MCF 10A (cell line): ENCODE measurements at regions not wholly inside any gene's neighbourhood (a gene's known extent, or its start where the extent isn't known, plus 50 kb on each side); places are given as distances from the start of the nearest gene placed in this dataset.

ENCODE experiments used
- BruUV-seq: library from RNA; stranded (reverse); fragments of 400-500 nt; replicated peaks from 2 replicates; lab custom pipeline; 2021; lab: Mats Ljungman, UMichigan
- CTCF ChIA-PET: fragments of 300-600 bp; sonication (Branson Sonifier 250); formaldehyde crosslinking; extraction: SDS; loops from one replicate; lab custom pipeline; 2021; ENCODE audit warnings: antibody characterized with exemption, inconsistent platforms; lab: Yijun Ruan, JAX
- POLR2A ChIA-PET: fragments of 300-600, 350-650 bp; sonication (Branson Sonifier 250); formaldehyde crosslinking; extraction: SDS; loops from one replicate; lab custom pipeline; 2020; ENCODE audit warnings: antibody characterized with exemption, inconsistent platforms; lab: Yijun Ruan, JAX
- DNase-seq: peaks from one replicate; pipeline ENCODE4 v3.0.0-alpha.2; 2018; ENCODE audit not compliant: unreplicated experiment
- H3K27ac Mint-ChIP-seq: one replicate; pipeline ENCODE4 v1.8.0; 2022; ENCODE audit warnings: mild to moderate bottlenecking, low read depth, mixed read lengths; ENCODE audit not compliant: unreplicated experiment
- H3K27me3 Mint-ChIP-seq: one replicate; pipeline ENCODE4 v1.8.0; 2022; ENCODE audit warnings: mixed read lengths; ENCODE audit not compliant: insufficient read depth, unreplicated experiment
- H3K36me3 Mint-ChIP-seq: one replicate; pipeline ENCODE4 v1.8.0; 2022; ENCODE audit warnings: mild to moderate bottlenecking, moderate library complexity, mixed read lengths; ENCODE audit not compliant: insufficient read depth, unreplicated experiment
- H3K4me1 Mint-ChIP-seq: one replicate; pipeline ENCODE4 v1.8.0; 2022; ENCODE audit warnings: mixed read lengths; ENCODE audit not compliant: insufficient read depth, unreplicated experiment
- H3K4me3 Mint-ChIP-seq: one replicate; pipeline ENCODE4 v1.8.0; 2022; ENCODE audit warnings: mild to moderate bottlenecking, moderate library complexity, mixed read lengths; ENCODE audit not compliant: unreplicated experiment
- H3K9me3 Mint-ChIP-seq: one replicate; pipeline ENCODE4 v1.8.0; 2022; ENCODE audit warnings: mixed read lengths; ENCODE audit not compliant: unreplicated experiment
- intact Hi-C: fragments of 100-400 bp; cut with micrococcal nuclease; formaldehyde crosslinking; loops from 2 replicates; pipeline ENCODE4 v1.14.1; 2022
- TF ChIP-seq, protein P1 (sequence below): fragments of 200-600 bp; IDR thresholded peaks from one replicate; pipeline ENCODE4 v1.8.0; 2022; ENCODE audit warnings: antibody characterized with exemption, mild to moderate bottlenecking; ENCODE audit not compliant: unreplicated experiment

DNA sequence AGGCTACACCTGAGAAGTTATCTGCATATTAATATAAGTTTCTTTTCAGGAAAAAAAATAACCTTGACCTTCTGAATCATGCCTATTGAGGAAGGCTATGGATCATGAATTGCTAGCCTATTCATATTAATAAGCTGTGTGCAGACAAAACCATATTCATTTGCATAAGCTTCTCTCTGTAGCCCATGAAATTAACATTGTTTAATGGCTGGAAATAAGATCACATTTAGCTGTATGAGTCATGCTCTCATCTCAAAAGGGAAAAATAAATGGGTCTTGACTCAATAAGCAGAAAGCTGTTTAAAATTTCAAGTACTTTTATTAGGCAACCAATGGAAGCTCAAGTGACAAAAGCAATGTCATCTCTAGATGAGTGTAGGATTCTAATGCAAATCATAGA, 330.0 kb upstream of the DEPDC1 start:
- BruUV-seq, result no TSS peak
- intact Hi-C loops, result no loop called here
- no peaks in the 10 kb centered on the region for H3K4me1 Mint-ChIP-seq
- no peak overlapping the region for H3K4me3 Mint-ChIP-seq
- peaks cover 19% of the 10 kb centered on the region for H3K9me3 Mint-ChIP-seq
- TF ChIP-seq, protein P1, sequence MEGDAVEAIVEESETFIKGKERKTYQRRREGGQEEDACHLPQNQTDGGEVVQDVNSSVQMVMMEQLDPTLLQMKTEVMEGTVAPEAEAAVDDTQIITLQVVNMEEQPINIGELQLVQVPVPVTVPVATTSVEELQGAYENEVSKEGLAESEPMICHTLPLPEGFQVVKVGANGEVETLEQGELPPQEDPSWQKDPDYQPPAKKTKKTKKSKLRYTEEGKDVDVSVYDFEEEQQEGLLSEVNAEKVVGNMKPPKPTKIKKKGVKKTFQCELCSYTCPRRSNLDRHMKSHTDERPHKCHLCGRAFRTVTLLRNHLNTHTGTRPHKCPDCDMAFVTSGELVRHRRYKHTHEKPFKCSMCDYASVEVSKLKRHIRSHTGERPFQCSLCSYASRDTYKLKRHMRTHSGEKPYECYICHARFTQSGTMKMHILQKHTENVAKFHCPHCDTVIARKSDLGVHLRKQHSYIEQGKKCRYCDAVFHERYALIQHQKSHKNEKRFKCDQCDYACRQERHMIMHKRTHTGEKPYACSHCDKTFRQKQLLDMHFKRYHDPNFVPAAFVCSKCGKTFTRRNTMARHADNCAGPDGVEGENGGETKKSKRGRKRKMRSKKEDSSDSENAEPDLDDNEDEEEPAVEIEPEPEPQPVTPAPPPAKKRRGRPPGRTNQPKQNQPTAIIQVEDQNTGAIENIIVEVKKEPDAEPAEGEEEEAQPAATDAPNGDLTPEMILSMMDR, result no peak
- no peak for DNase-seq
- peaks cover 33% of the 10 kb centered on the region for H3K27me3 Mint-ChIP-seq
- no peak overlapping the region for H3K27ac Mint-ChIP-seq
- CTCF ChIA-PET, result interaction anchor here (0.9 to 2.3 kb wide), 2 partner anchors 8 to 911 kb away, joined by 3 to 8 read pairs; no protein-coding TSS in a partner anchor
- POLR2A ChIA-PET, result no interaction called here
- no peaks in the 10 kb centered on the region for H3K36me3 Mint-ChIP-seq

GRCh38 chr1:68827261-68827660, 330.4 kb upstream of the DEPDC1 start:
- Mint-ChIP-seq H3K36me3 (no peaks in the 10 kb centered on the region), H3K9me3 (peaks cover 19% of the 10 kb centered on the region), H3K27ac (no peak overlapping the region), H3K4me1 (no peaks in the 10 kb centered on the region), H3K4me3 (no peak overlapping the region), H3K27me3 (peaks cover 33% of the 10 kb centered on the region)
- POLR2A ChIA-PET, result no interaction called here
- intact Hi-C loops, result no loop called here
- no peak for DNase-seq
- no TSS peak for BruUV-seq
- CTCF ChIA-PET, result interaction anchor here (0.9 to 2.3 kb wide), 2 partner anchors 8 to 911 kb away, joined by 3 to 8 read pairs; no protein-coding TSS in a partner anchor
- TF ChIP-seq, protein P1, result no peak

GRCh38 chr1:68828013-68828412, 331.1 kb upstream of the DEPDC1 start:
- Mint-ChIP-seq H3K9me3 (peaks cover 19% of the 10 kb centered on the region), H3K4me1 (no peaks in the 10 kb centered on the region), H3K36me3 (no peaks in the 10 kb centered on the region), H3K27me3 (peaks cover 28% of the 10 kb centered on the region), H3K4me3 (no peak overlapping the region), H3K27ac (no peak overlapping the region)
- intact Hi-C loops, result no loop called here
- CTCF ChIA-PET, result interaction anchor here (1.1 to 2.3 kb wide), 2 partner anchors 9 to 909 kb away, joined by 3 to 8 read pairs; no protein-coding TSS in a partner anchor
- TF ChIP-seq, protein P1, result no peak
- DNase-seq, result no peak
- BruUV-seq, result no TSS peak
- POLR2A ChIA-PET, result no interaction called here

GRCh38 chr1:68831281-68831680, 334.4 kb upstream of the DEPDC1 start:
- H3K36me3 Mint-ChIP-seq, result no peaks in the 10 kb centered on the region
- intact Hi-C loops, result no loop called here

More at GRCh38 chr1:68831281-68831680, 334.4 kb upstream of the DEPDC1 start:
- Mint-ChIP-seq H3K4me3 (no peak overlapping the region), H3K27ac (no peak overlapping the region), H3K4me1 (no peaks in the 10 kb centered on the region), H3K27me3 (peaks cover 10% of the 10 kb centered on the region), H3K9me3 (peaks cover 19% of the 10 kb centered on the region)
- no peak for DNase-seq
- TF ChIP-seq, protein P1, result no peak
- ChIA-PET CTCF (no interaction called here), POLR2A (no interaction called here)
- BruUV-seq, result no TSS peak
